ENCODE measurements at regions not wholly inside any gene's neighbourhood (a gene's known extent, or its start where the extent isn't known, plus 50 kb on each side); places are given as distances from the start of the nearest gene placed in this dataset.

DNA sequence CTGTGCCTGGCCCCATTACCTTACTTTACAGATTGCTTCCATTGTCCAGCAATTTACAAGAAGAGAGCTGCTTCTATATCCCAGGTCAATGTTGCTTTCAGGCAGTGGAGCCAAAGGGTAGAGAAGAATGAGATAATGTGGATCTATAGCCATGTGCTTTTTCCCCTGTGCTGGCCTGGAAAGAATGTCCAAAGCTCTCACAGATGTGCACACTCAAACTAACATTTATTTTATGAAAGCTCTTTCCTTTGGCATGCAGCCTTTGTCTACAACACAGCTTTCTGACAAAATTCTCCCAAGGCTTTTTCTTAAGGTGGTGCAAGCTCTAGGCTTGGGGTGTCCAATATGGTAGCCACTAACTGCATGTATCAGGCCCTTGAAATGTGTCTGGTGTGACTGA is 217.3 kb downstream of the LRRC70 start:
- TF ChIP-seq, protein P1, sequence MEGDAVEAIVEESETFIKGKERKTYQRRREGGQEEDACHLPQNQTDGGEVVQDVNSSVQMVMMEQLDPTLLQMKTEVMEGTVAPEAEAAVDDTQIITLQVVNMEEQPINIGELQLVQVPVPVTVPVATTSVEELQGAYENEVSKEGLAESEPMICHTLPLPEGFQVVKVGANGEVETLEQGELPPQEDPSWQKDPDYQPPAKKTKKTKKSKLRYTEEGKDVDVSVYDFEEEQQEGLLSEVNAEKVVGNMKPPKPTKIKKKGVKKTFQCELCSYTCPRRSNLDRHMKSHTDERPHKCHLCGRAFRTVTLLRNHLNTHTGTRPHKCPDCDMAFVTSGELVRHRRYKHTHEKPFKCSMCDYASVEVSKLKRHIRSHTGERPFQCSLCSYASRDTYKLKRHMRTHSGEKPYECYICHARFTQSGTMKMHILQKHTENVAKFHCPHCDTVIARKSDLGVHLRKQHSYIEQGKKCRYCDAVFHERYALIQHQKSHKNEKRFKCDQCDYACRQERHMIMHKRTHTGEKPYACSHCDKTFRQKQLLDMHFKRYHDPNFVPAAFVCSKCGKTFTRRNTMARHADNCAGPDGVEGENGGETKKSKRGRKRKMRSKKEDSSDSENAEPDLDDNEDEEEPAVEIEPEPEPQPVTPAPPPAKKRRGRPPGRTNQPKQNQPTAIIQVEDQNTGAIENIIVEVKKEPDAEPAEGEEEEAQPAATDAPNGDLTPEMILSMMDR (IDR thresholded peaks at IDR 0.05), result no peak
- intact Hi-C loops (cut with DNase I; ENCODE audit: low total_unique reads), result no loop called here
- Histone ChIP-seq H3K36me3 (no peaks in the 10 kb centered on the region), H3K27ac (no peak overlapping the region), H3K4me3 (no peak overlapping the region), H3K27me3 (no peaks in the 10 kb centered on the region), H3K9me3 (peaks cover 0 to 9% (median 0%) of the 10 kb centered on the region in 3 donors), H3K4me1 (no peaks in the 10 kb centered on the region)
- DNase-seq, result no peak

DNA sequence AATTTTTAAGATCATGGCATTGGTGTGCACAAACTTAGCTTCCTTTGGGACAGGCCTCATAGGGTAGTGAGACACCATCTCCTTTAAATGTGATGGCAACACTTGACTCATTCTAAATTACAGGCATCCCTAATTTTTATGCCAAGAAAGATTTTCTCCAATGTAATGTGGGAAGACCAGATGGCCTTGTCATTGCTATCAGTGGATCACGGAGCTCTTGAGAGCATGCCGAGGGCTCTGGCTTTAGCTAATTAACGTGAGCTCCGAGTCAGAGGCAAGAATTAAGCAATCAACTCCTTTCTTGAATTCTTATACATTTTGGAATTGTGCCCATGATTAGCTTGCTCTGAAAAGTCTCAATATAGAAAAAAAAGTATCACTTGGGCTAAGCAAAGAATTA is 215.8 kb downstream of the LRRC70 start:
- H3K4me1 ChIP-seq, result no peaks in the 10 kb centered on the region
- no peaks in the 10 kb centered on the region for H3K36me3 ChIP-seq
- no peak overlapping the region for H3K27ac ChIP-seq
- no peak for DNase-seq
- no peaks in the 10 kb centered on the region for H3K27me3 ChIP-seq
- TF ChIP-seq, protein P1 (IDR thresholded peaks at IDR 0.05), result no peak
- H3K9me3 ChIP-seq, result peaks cover 0 to 9% (median 0%) of the 10 kb centered on the region in 3 donors
- intact Hi-C loops (cut with DNase I; ENCODE audit: low total_unique reads), result no loop called here
- no peak overlapping the region for H3K4me3 ChIP-seq

DNA sequence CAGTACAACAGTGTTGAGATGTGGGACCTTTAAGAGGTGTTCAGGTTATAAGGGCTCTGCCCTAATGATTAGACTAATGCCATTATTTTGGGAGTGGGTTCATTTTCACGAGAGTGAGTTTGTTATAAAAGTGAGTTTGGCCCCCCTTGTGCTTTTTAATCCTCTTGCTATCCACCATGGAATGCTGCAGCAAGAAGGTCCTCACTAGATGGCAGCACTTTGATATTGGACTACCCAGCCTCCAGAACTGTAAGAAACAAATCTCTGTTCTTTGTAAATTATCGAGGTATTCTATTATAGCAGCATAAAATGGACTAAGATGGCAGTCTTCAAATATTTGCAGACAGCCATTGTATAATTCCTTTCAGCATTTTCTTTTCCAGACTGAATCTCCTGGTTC is 212.4 kb downstream of the LRRC70 start:
- intact Hi-C loops (cut with DNase I; ENCODE audit: low total_unique reads), result no loop called here
- Histone ChIP-seq H3K27me3 (no peaks in the 10 kb centered on the region), H3K4me3 (no peak overlapping the region), H3K36me3 (no peaks in the 10 kb centered on the region), H3K27ac (no peak overlapping the region), H3K4me1 (no peaks in the 10 kb centered on the region), H3K9me3 (peaks cover 0 to 3% (median 0%) of the 10 kb centered on the region in 3 donors)
- TF ChIP-seq, protein P1 (IDR thresholded peaks at IDR 0.05), result no peak
- no peak for DNase-seq

DNA sequence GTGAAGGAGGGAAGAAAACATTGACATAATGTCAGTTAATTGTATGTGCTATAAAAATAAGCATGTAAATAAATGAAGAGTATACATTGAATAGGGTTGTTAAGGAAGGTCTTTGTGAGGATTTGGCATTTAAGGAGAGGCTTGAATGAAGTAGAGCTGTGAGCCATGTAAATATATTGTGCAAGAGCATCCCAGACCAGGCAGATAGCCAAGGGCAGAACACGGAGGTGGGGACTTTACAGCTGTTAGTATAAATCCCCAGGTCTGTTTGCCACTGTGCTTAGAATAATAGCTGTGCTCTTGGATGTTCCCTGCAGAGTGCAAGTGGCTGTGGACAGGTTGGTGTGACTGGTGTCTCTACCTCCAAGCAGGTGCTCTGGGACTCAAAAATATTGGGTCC is 211.7 kb downstream of the LRRC70 start:
- TF ChIP-seq, protein P1 (IDR thresholded peaks at IDR 0.05), result no peak

DNA sequence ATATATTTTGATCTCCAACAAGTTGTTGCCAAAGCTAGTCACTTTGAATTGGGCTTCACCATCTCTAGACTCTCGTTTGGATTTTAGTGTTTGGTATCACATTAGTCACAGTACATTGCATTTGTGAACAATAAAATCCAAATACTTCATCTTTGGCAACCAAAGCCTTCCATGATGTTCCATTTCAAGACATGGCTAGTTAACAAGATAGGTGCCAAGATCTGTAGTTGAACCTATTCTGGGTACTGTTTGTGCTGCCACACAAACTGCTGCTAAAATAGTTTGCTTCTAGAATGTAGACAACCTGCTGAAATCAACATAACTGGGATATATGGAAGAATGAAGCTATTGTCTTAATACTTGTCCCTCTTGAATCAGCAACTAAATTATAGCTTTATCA is 207.5 kb downstream of the LRRC70 start:
- Histone ChIP-seq H3K4me1 (no peaks in the 10 kb centered on the region), H3K27me3 (no peaks in the 10 kb centered on the region), H3K9me3 (no peaks in the 10 kb centered on the region), H3K27ac (no peak overlapping the region), H3K4me3 (no peak overlapping the region), H3K36me3 (no peaks in the 10 kb centered on the region)
- TF ChIP-seq, protein P1 (IDR thresholded peaks at IDR 0.05), result no peak
- intact Hi-C loops (cut with DNase I; ENCODE audit: low total_unique reads), result no loop called here
- no peak for DNase-seq

More for the DNA sequence above, 211.7 kb downstream of the LRRC70 start:
- no peak overlapping the region for H3K4me3 ChIP-seq
- H3K27ac ChIP-seq, result no peak overlapping the region
- no peaks in the 10 kb centered on the region for H3K27me3 ChIP-seq
- no peaks in the 10 kb centered on the region for H3K9me3 ChIP-seq
- no peaks in the 10 kb centered on the region for H3K36me3 ChIP-seq
- intact Hi-C loops (cut with DNase I; ENCODE audit: low total_unique reads), result no loop called here
- no peak for DNase-seq
- no peaks in the 10 kb centered on the region for H3K4me1 ChIP-seq

DNA sequence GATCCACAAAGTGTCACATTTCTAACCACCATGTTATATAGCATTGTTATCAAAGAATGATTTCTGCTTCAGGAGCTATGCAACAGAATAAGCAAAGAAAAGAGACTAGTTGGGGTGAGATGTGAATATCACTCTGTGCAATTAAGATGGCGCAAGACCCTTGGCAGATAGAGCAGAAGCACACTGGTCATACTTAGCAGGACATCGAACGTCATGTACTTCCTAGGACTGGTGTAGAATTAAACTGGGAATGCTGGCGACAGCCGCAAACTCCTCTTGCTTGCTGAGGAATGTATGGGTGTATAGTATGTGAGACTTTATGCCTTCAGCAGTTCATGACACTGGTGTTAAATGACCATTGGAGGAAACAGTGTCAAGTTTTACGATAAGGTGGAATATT is 207.0 kb downstream of the LRRC70 start:
- no peak for DNase-seq
- intact Hi-C loops (cut with DNase I; ENCODE audit: low total_unique reads), result no loop called here
- no peaks in the 10 kb centered on the region for H3K9me3 ChIP-seq
- no peak overlapping the region for H3K27ac ChIP-seq
- H3K4me3 ChIP-seq, result no peak overlapping the region
- no peaks in the 10 kb centered on the region for H3K27me3 ChIP-seq
- H3K36me3 ChIP-seq, result no peaks in the 10 kb centered on the region
- no peaks in the 10 kb centered on the region for H3K4me1 ChIP-seq
- TF ChIP-seq, protein P1 (IDR thresholded peaks at IDR 0.05), result no peak

All from tibial artery (tissue), 4 donors.